Retinal pigment epithelial cell (primary cell): ENCODE measurements at regions not wholly inside any gene's neighbourhood (a gene's known extent, or its start where the extent isn't known, plus 50 kb on each side); places are given as distances from the start of the nearest gene placed in this dataset.

Source experiments
- DNase-seq: peaks from one replicate; pipeline ENCODE4 v3.0.0-alpha.2; 2010; ENCODE audit warnings: low read depth
- H3K4me3 ChIP-seq: 2 replicates; pipeline ENCODE4 v1.5.1; 2011; ENCODE audit warnings: mild to moderate bottlenecking, low read length, control low read depth, moderate library complexity
- TF ChIP-seq, protein P1 (sequence below): conservative IDR thresholded peaks from 2 replicates; pipeline ENCODE4 v1.5.1; 2011; ENCODE audit warnings: low read depth, low read length, control low read depth, inconsistent platforms

- DNase-seq: no peak
- TF ChIP-seq, protein P1, sequence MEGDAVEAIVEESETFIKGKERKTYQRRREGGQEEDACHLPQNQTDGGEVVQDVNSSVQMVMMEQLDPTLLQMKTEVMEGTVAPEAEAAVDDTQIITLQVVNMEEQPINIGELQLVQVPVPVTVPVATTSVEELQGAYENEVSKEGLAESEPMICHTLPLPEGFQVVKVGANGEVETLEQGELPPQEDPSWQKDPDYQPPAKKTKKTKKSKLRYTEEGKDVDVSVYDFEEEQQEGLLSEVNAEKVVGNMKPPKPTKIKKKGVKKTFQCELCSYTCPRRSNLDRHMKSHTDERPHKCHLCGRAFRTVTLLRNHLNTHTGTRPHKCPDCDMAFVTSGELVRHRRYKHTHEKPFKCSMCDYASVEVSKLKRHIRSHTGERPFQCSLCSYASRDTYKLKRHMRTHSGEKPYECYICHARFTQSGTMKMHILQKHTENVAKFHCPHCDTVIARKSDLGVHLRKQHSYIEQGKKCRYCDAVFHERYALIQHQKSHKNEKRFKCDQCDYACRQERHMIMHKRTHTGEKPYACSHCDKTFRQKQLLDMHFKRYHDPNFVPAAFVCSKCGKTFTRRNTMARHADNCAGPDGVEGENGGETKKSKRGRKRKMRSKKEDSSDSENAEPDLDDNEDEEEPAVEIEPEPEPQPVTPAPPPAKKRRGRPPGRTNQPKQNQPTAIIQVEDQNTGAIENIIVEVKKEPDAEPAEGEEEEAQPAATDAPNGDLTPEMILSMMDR: no peak
- H3K4me3 ChIP-seq: no peak overlapping the region
Measured at GRCh38 chr6:44024574-44025219, 102.6 kb downstream of the MRPL14 start.

DNA sequence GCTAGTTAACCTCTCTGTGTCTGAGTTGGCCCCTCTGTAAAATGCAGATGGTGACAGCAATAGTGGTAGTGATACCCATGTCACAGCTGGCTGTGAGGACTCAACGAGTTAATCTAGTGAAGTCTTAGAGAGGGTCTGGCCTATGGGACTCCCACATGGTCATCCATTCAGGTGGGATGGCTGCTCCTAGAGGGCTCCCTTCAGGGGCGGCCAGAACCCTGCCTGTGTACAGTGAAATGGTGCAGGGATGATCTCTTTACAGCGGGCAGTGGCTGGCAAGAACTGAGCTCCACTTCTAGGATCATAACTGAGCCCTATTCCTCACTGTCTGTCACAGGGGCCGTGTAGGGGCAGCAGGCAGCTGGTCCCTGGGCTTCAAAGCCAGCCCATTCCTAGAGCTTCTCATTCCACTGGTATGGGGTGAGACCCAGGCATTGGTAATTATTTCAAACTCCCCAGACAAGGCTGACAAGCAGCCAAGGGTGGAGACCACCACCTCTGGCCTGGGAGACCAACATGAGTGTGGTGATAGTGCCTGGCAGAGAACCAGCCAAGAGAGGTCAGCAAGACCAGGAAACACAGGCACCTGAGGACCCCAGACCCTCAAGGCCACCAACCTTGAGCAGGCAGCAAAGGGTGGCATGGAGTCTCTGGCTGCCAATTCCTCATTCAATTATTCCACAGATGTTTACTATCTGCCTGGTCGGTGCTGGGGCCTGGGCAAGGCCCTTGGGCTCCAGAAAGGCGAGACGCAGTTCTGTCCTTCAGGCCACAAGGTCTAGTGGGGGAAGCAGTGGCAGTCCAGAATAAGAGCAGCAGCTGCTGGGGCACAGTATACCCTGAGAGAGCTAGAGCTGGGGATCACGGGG, 103.4 kb downstream of the MRPL14 start:
- DNase-seq: no peak
- TF ChIP-seq, protein P1: no peak
- H3K4me3 ChIP-seq: no peak overlapping the region

DNA sequence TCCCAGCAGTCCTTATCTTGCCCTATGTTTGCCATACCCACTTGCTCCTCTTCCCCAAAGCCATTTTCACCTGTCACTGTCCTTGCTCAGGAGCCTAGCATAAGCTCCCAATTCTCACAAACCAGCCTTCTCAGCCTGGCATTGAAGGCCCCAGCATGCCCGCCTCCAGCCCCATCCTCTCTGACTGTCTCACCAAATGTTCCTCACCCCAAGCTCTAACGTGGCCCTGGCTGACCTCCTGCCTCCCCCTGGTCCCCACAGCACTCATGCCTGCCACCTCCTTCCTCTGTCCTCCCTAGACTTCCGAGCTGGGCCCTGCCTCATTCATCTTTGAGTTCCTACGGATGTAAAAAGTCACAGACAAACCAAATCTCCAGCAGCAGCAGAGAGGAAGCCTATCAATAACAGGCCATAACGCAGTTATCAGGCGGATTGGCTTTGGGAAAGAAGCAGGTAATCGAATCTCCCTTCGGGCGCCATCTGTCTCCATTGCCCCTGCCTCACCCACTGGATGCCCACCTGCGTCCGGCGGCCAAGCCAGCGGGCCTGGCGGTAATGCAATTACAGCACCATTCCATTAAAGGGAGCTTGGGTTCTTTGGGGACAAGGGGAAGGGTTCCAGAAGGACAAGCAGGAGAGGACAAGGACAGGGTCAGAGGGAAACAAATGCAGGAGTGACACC, 104.4 kb downstream of the MRPL14 start:
- TF ChIP-seq, protein P1: no peak
- no peak overlapping the region for H3K4me3 ChIP-seq
- DNase-seq: no peak

GRCh38 chr6:44022296-44022661, 105.0 kb downstream of the MRPL14 start:
- TF ChIP-seq, protein P1: no peak
- DNase-seq: no peak
- H3K4me3 ChIP-seq: no peak overlapping the region

DNA sequence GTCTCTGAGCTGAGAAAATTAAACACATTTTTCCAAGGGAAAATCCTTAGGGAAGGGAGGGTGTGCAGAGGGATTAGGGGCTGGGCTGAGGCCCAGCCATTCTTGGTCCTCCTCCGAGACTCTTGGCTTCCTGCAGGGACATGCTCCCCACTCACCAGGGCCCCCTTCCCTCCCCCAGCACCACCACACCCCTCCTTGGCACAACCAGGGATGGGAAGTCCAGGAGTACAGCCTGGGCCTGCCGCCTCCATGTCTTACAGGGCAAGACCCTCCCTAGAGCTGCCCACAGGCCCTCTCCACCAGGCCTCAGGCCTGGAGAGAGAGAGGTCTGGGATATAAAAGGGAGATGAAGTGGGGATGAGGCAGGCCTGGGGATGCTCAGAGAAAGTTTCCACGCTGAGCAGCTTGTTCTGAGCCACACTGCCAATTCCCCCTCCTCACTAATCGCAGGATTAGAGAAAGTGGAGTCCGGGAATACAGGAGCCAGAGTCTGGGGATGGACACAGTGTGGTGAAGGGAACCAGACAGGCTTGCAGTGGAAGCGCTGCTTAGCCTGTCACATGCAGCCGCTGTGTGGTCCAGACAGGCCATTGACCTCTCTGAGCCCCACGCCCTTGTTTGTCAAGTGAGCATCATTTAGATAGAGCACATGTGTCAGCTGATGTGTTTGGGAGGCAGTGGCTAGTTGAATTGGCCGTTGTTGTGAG, 105.5 kb downstream of the MRPL14 start:
- no peak for DNase-seq
- no peak overlapping the region for H3K4me3 ChIP-seq
- TF ChIP-seq, protein P1: no peak

DNA sequence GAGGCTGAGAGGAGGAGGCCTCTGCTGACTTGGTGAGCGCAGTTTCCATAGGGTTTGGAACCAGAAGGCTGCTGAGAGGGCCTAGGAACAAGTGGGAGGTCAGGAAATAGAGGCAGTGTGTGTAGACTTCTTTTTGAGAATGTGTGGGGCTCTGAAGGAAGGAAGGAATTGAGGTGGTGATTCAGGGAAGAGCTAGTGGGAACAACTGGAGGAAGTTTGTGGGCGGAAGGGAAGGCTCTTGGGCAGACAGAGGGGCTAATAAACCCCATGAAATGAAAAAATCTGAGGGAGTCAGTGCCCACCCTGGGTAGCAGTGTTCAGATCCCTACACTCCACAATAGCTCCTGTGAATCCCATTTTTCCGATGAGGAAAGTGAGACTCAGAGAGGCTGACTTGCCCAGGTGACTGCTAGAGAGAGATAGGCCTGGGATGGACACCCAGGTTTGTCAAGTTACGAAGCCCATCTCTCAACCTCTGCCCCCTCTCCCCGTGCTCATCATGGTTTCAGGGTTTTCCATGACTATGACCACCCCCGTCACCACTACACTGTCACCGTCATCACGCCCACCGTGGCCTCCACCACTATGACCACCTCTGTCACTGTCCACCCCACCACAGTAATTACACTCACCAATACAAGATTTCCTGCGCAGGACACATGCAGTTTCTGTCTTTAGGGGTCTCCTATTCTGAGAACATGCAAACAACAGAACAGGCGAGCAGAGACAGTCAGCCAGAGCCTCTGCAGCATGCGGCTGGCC, 106.4 kb downstream of the MRPL14 start:
- no peak overlapping the region for H3K4me3 ChIP-seq
- TF ChIP-seq, protein P1: no peak
- no peak for DNase-seq
